ENCODE measurements at regions not wholly inside any gene's neighbourhood (a gene's known extent, or its start where the extent isn't known, plus 50 kb on each side); places are given as distances from the start of the nearest gene placed in this dataset.

DNA sequence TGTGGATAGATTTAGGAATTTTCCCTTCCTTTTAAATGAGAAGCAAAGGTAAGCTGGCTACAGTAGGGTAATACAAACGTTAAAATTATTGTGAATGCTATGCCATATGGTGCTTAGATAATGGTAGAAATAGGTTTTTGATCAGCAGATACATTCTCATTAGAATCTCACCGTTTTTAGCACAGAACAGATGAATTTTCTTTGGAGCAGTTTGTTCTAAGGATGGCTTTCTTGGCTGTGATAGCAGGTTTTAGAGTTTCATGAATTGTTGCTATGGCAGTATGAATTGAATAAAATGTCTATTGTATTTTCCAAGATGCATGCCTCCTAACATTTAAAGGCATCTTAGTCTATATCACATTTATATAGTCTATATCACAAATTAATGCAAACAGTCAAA, 1394.5 kb downstream of the EPHA7 start:
- TF ChIP-seq MEF2B (IDR thresholded peaks at IDR 0.05; ENCODE audit: partially characterized antibody, poor library complexity, severe bottlenecking): no peak
- TF ChIP-seq, protein P1, sequence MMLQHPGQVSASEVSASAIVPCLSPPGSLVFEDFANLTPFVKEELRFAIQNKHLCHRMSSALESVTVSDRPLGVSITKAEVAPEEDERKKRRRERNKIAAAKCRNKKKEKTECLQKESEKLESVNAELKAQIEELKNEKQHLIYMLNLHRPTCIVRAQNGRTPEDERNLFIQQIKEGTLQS (IDR thresholded peaks at IDR 0.05; ENCODE audit: borderline replicate concordance, extremely low read depth, low read depth, low read length): no peak
- TF ChIP-seq CBX5 (IDR thresholded peaks at IDR 0.05; ENCODE audit: low read depth): no peak
- no peak for TF ChIP-seq SMAD5 (IDR thresholded peaks at IDR 0.05; ENCODE audit: low read depth)
- TF ChIP-seq, protein P2, sequence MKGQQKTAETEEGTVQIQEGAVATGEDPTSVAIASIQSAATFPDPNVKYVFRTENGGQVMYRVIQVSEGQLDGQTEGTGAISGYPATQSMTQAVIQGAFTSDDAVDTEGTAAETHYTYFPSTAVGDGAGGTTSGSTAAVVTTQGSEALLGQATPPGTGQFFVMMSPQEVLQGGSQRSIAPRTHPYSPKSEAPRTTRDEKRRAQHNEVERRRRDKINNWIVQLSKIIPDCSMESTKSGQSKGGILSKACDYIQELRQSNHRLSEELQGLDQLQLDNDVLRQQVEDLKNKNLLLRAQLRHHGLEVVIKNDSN (IDR thresholded peaks at IDR 0.05; ENCODE audit: borderline replicate concordance, extremely low read length, insufficient read depth, low read depth, low read length): no peak
- TF ChIP-seq, protein P3, sequence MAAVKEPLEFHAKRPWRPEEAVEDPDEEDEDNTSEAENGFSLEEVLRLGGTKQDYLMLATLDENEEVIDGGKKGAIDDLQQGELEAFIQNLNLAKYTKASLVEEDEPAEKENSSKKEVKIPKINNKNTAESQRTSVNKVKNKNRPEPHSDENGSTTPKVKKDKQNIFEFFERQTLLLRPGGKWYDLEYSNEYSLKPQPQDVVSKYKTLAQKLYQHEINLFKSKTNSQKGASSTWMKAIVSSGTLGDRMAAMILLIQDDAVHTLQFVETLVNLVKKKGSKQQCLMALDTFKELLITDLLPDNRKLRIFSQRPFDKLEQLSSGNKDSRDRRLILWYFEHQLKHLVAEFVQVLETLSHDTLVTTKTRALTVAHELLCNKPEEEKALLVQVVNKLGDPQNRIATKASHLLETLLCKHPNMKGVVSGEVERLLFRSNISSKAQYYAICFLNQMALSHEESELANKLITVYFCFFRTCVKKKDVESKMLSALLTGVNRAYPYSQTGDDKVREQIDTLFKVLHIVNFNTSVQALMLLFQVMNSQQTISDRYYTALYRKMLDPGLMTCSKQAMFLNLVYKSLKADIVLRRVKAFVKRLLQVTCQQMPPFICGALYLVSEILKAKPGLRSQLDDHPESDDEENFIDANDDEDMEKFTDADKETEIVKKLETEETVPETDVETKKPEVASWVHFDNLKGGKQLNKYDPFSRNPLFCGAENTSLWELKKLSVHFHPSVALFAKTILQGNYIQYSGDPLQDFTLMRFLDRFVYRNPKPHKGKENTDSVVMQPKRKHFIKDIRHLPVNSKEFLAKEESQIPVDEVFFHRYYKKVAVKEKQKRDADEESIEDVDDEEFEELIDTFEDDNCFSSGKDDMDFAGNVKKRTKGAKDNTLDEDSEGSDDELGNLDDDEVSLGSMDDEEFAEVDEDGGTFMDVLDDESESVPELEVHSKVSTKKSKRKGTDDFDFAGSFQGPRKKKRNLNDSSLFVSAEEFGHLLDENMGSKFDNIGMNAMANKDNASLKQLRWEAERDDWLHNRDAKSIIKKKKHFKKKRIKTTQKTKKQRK (IDR thresholded peaks at IDR 0.05; ENCODE audit: low read depth, low read length): no peak
- TF ChIP-seq, protein P4, sequence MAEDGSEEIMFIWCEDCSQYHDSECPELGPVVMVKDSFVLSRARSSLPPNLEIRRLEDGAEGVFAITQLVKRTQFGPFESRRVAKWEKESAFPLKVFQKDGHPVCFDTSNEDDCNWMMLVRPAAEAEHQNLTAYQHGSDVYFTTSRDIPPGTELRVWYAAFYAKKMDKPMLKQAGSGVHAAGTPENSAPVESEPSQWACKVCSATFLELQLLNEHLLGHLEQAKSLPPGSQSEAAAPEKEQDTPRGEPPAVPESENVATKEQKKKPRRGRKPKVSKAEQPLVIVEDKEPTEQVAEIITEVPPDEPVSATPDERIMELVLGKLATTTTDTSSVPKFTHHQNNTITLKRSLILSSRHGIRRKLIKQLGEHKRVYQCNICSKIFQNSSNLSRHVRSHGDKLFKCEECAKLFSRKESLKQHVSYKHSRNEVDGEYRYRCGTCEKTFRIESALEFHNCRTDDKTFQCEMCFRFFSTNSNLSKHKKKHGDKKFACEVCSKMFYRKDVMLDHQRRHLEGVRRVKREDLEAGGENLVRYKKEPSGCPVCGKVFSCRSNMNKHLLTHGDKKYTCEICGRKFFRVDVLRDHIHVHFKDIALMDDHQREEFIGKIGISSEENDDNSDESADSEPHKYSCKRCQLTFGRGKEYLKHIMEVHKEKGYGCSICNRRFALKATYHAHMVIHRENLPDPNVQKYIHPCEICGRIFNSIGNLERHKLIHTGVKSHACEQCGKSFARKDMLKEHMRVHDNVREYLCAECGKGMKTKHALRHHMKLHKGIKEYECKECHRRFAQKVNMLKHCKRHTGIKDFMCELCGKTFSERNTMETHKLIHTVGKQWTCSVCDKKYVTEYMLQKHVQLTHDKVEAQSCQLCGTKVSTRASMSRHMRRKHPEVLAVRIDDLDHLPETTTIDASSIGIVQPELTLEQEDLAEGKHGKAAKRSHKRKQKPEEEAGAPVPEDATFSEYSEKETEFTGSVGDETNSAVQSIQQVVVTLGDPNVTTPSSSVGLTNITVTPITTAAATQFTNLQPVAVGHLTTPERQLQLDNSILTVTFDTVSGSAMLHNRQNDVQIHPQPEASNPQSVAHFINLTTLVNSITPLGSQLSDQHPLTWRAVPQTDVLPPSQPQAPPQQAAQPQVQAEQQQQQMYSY (CRISPR knock-in tag; IDR thresholded peaks at IDR 0.05): no peak
- H3K4me2 ChIP-seq (ENCODE audit: control insufficient read depth, insufficient read depth): no peak overlapping the region
- no peaks in the 10 kb centered on the region for H3K4me1 ChIP-seq (ENCODE audit: control insufficient read depth, insufficient read depth, low read length)
- H3K79me2 ChIP-seq (ENCODE audit: control insufficient read depth, insufficient read depth, low read length): no peaks in the 10 kb centered on the region
- SMC1A ChIA-PET (ENCODE audit: uncharacterized antibody, unreplicated experiment): interaction anchor here (1.0 kb wide), 1 partner anchor 22 kb away, joined by 3 read pairs; no protein-coding TSS in a partner anchor
- no peaks in the 10 kb centered on the region for H3K36me3 ChIP-seq (ENCODE audit: control insufficient read depth in 2 of 2, insufficient read depth in 2 of 2, low read length in 1 of 2)
- no peaks in the 10 kb centered on the region for H4K20me1 ChIP-seq (ENCODE audit: control insufficient read depth, insufficient read depth)
- DNase-seq (ENCODE audit: low read depth, low spot score) (no peak), FAIRE-seq (no peak), ATAC-seq (no peak)
- H3K4me3 ChIP-seq: no peak overlapping the region
- 0% methylated on average over 2 of the region's 2 CpGs for whole genome bisulfite sequencing (ENCODE audit: insufficient coverage, insufficient replicate concordance, low lambda C conversion rate, missing lambda C conversion rate)
- CTCF ChIA-PET: no interaction called here
- intact Hi-C loops (cut with micrococcal nuclease; ENCODE audit: unreplicated experiment): no loop called here
- H2AFZ ChIP-seq (ENCODE audit: control insufficient read depth, low read depth, low read length): no peak overlapping the region
- H3K27ac ChIP-seq (ENCODE audit: control insufficient read depth, insufficient read depth): no peak overlapping the region
- no TSS peak for BruUV-seq (replicated peaks)
- no peaks in the 10 kb centered on the region for H3K27me3 ChIP-seq (replicated peaks in 1 of 2; ENCODE audit: control insufficient read depth in 2 of 2, insufficient read depth in 2 of 2, low read length in 1 of 2)
- RAD21 ChIA-PET (ENCODE audit: unreplicated experiment): no interaction called here
- in situ Hi-C loops (cut with MboI): no loop called here
- H3K9ac ChIP-seq (ENCODE audit: control insufficient read depth, insufficient read depth, low read length): no peak overlapping the region
- no peaks in the 10 kb centered on the region for H3K9me3 ChIP-seq (replicated peaks; ENCODE audit: control insufficient read depth, insufficient read depth, low read length)
- POLR2A ChIA-PET: no interaction called here

All from GM12878 (cell line).